AML-193 (cell line): ENCODE measurements at regions not wholly inside any gene's neighbourhood (a gene's known extent, or its start where the extent isn't known, plus 50 kb on each side); places are given as distances from the start of the nearest gene placed in this dataset.

Source experiments
- DNase-seq, 2 experiments: peaks; one replicate each; lab custom pipeline; 2025; lab: John Stamatoyannopoulos, UW

DNA sequence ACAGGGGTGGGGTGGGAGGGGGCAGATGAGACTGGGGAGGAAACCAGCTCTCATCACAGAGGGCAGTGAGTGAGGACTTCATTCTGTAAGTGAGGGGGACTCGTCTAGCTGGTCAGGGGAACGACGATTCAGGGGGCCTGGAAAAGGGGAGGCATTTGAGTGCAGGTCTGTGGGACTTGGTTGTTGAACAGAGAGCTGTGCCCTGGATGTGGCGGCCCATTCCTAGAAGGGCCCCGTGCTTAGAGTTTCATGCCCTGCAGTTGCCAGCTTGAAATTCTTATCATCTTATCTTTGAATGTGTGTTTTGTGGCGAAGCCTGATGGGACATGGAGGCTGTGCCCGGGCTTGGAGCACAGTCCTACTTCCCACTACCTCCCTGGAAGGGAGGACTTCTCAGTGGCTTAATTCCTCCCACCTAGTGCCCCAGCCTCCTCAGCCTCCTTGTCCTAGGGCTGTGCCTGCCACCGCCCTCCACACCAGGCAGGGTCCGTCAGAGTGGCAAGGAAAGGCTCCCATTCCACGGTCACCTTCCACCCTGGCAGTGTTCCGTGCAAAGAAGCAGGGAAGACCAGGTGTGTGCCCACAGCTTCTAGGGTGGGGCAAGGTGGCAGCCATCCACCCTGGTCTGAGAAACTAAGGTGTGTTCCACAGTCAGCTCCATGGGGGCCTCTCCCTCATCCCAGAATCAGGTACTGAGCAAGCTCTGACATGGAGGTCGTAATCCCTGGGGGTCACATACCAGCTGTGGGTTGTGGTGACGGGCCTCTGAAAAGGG is 59.7 kb upstream of the LMO1 start:
- no peak for DNase-seq

GRCh38 chr11:8321876-8322275 is 58.2 kb upstream of the LMO1 start:
- DNase-seq = no peak

DNA sequence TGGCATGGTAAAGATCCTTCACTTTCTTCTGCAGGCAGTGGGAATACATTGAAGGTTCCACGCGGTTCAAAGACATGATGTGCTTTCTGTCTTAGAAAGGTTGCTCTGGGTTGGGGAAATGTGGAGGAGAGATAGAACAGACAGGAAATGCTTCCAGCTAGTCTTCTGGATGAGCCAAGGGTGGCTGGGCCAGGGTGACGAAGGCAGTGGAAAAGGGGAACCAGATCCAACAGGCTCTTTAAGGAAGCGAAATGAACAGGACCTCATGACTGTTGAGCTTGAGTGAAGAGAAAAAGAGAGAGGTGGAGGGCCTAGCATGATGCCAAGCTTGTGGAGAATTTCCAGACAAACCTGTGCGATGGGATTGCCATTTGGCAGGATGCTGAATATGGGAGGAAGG is 56.4 kb upstream of the LMO1 start:
- DNase-seq = no peak

GRCh38 chr11:8318536-8318935 is 54.9 kb upstream of the LMO1 start:
- no peak for DNase-seq

DNA sequence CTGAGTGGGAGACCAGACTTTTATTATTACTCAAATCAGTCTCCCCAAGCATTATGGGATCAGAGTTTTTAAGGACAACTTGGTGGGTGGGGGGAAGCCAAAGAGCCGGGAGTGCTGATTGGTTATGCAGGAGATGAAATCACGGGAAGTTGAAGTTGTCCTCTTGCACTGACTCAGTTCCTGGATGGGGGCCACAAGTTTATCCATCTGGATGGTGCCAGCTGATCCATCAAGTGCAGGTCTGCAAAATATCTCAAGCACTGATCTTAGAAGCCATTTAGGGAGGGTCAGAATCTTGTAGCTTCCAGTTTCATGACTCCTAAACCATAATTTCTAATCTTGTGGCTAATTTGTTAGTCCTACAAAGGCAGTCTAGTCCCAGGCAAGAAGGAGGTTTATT is 53.5 kb upstream of the LMO1 start:
- no peak for DNase-seq

DNA sequence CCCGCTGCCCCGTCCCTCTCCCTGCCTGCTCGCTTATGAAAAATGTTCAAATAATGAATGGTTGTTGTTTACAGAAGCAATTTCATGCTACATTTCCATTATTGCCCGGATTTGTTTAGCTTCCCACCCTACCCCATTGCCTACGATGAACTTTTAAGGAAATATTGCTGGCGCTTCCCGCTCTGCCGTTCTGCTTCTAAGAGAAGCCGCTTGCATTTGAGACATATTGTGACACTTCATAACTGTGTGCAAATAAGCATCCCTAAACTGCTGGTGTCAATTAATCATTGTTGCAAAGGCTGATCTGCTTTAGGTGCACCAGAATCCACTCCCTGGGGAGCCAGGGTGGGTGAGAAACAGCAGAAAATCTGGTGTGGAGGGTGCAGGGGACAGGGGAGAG is 52.3 kb upstream of the LMO1 start:
- DNase-seq = no peak

- no peak for DNase-seq
Observed at GRCh38 chr11:8315463-8315862, 51.8 kb upstream of the LMO1 start.

DNA sequence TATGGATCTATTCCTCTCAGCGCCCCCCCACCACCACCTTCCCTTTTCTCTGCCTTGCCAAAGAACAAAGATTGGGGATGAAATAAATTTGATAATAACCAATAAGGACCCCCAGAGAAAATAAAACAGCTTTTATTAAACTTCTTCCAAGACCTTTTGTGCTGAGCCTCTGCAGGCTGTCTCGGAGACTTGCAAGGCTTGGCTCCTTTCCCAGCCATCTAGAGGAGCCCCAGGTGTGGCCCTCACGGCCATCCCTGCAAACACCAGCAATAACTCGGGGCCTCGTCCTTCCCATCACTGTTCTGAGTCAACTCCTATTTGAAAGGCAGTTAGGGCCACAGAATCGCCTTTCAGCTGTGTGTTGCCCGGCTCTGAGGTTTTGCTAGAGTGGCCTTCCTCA is 51.2 kb upstream of the LMO1 start:
- no peak for DNase-seq

DNA sequence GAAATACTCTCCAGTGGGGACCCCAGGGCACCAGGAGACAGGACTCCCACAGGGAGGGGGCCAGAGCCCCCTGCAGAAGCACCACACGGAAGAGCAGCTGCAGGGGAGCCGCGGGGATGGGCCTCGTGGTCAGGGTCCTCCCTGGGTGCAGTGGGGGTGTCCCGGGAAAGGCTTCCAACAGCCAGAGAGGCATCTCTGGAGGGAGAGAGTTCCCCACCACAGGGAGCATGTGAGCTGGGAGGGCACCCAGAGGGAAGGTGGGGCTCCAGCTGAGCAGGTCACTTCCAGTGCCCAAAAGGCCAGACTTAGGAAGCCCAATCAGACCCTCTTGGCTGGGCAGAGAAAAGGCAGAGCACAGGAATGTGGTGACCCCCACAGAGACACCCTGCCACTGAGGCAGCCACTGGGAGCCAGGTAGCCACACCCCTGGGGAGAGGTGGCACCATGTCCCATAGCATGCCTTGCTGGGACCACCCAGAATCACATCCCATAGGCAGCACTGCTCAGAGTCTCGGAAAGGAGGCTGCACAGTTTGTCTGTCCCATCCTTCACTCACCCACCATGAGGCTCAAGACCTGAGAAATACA is 49.9 kb upstream of the LMO1 start:
- DNase-seq = no peak
